Neural progenitor cell (in vitro differentiated cells): ENCODE measurements at regions not wholly inside any gene's neighbourhood (a gene's known extent, or its start where the extent isn't known, plus 50 kb on each side); places are given as distances from the start of the nearest gene placed in this dataset.

Experiments used
- EZH2 ChIP-seq: fragments of 200-600 bp; sonication (generic); IDR thresholded peaks from 2 replicates; pipeline ENCODE4 v1.6.1; 2017; ENCODE audit warnings: antibody characterized with exemption, mild to moderate bottlenecking, moderate library complexity
- TF ChIP-seq, protein P1 (sequence below): fragments of 200-600 bp; sonication (generic); IDR thresholded peaks from 2 replicates; pipeline ENCODE4 v1.5.1; 2017; ENCODE audit warnings: antibody characterized with exemption, mild to moderate bottlenecking

DNA sequence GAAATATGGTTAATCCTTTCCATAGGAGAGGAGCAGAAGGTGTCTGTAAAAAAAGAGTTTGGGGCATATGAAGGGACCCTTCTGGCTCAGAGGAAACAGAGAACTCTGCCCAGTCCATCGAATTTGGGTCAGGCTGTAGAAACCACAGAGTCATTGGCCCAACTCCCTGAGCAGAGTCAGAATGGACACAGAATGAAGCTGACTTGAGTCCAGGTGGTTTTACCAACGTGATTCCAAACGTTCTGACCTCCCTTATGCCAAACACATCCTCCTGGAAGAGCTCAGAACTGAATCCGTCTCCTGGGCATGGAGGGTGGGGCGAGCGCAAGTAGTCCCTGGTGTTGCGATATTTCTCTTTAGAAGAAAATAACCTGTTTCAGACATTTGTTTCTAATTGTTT is 138.8 kb downstream of the DAD1 start:
- TF ChIP-seq, protein P1, sequence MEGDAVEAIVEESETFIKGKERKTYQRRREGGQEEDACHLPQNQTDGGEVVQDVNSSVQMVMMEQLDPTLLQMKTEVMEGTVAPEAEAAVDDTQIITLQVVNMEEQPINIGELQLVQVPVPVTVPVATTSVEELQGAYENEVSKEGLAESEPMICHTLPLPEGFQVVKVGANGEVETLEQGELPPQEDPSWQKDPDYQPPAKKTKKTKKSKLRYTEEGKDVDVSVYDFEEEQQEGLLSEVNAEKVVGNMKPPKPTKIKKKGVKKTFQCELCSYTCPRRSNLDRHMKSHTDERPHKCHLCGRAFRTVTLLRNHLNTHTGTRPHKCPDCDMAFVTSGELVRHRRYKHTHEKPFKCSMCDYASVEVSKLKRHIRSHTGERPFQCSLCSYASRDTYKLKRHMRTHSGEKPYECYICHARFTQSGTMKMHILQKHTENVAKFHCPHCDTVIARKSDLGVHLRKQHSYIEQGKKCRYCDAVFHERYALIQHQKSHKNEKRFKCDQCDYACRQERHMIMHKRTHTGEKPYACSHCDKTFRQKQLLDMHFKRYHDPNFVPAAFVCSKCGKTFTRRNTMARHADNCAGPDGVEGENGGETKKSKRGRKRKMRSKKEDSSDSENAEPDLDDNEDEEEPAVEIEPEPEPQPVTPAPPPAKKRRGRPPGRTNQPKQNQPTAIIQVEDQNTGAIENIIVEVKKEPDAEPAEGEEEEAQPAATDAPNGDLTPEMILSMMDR, result no peak
- TF ChIP-seq EZH2, result no peak
